Peyer's patch (tissue), 4 donors: ENCODE measurements at regions not wholly inside any gene's neighbourhood (a gene's known extent, or its start where the extent isn't known, plus 50 kb on each side); places are given as distances from the start of the nearest gene placed in this dataset.

Experiments used
- POLR2A ChIP-seq, 2 donors: fragments of 450-650 bp; IDR thresholded peaks; one replicate each; pipeline ENCODE4 v1.5.1; 2017; ENCODE audit warnings: antibody characterized with exemption in 2 of 2, mild to moderate bottlenecking in 2 of 2, moderate library complexity in 2 of 2
- TF ChIP-seq, protein P1 (sequence below), 6 experiments: fragments of 450-650 bp in 4 of 6; fragments of 200-600 bp in 2 of 6; sonication (generic) in 1 of 6; IDR thresholded peaks; one replicate each; pipeline ENCODE4 v1.5.1; 2017 to 2019; ENCODE audit warnings: antibody characterized with exemption in 6 of 6, mild to moderate bottlenecking in 3 of 6, moderate library complexity in 1 of 6

GRCh38 chr6:118761645-118762044 lies 110.3 kb upstream of the CEP85L start:
- no peak for TF ChIP-seq POLR2A (IDR thresholded peaks at IDR 0.05)
- TF ChIP-seq, protein P1, sequence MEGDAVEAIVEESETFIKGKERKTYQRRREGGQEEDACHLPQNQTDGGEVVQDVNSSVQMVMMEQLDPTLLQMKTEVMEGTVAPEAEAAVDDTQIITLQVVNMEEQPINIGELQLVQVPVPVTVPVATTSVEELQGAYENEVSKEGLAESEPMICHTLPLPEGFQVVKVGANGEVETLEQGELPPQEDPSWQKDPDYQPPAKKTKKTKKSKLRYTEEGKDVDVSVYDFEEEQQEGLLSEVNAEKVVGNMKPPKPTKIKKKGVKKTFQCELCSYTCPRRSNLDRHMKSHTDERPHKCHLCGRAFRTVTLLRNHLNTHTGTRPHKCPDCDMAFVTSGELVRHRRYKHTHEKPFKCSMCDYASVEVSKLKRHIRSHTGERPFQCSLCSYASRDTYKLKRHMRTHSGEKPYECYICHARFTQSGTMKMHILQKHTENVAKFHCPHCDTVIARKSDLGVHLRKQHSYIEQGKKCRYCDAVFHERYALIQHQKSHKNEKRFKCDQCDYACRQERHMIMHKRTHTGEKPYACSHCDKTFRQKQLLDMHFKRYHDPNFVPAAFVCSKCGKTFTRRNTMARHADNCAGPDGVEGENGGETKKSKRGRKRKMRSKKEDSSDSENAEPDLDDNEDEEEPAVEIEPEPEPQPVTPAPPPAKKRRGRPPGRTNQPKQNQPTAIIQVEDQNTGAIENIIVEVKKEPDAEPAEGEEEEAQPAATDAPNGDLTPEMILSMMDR (IDR thresholded peaks at IDR 0.05): no peak
